ENCODE measurements at regions not wholly inside any gene's neighbourhood (a gene's known extent, or its start where the extent isn't known, plus 50 kb on each side); places are given as distances from the start of the nearest gene placed in this dataset.

GRCh38 chr3:106794442-106794841 is 582.8 kb upstream of the CCDC54 start:
- Histone ChIP-seq H3K27me3 (ENCODE audit: low read depth) (no peaks in the 10 kb centered on the region), H3K27ac (replicated peaks) (no peak overlapping the region)
- DNase-seq, result no peak

DNA sequence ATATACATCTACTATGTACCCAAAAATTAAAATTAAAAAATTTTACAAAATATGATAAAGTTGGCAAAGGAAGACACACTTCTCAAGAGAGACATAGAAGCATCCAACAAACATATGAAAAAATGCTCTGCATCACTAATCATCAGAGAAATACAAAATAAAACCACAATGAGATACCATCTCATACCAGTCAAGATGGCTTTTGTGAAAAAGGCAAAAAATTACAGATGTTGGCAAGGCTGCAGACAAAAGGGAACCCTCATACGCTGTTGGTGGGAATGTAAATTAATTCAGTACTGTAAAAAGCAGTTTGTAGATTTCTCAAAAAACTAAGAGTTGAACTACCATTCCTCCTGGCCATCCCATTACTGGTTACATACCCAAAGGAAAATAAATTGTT is 581.7 kb upstream of the CCDC54 start:
- H3K9me3 ChIP-seq (replicated peaks), result peaks cover 4% of the 10 kb centered on the region
- intact Hi-C loops (cut with micrococcal nuclease), result no loop called here
- H3K27ac ChIP-seq (replicated peaks), result no peak overlapping the region
- TF ChIP-seq CTCF (IDR thresholded peaks at IDR 0.05; ENCODE audit: borderline replicate concordance), result no peak
- H3K4me1 ChIP-seq, result no peaks in the 10 kb centered on the region
- no peaks in the 10 kb centered on the region for H3K27me3 ChIP-seq (ENCODE audit: low read depth)
- no peak for DNase-seq
- H3K36me3 ChIP-seq, result no peaks in the 10 kb centered on the region
- H3K4me3 ChIP-seq, result no peak overlapping the region

More at GRCh38 chr3:106794442-106794841, 582.8 kb upstream of the CCDC54 start:
- intact Hi-C loops (cut with micrococcal nuclease), result no loop called here
- Histone ChIP-seq H3K4me1 (no peaks in the 10 kb centered on the region), H3K36me3 (no peaks in the 10 kb centered on the region), H3K4me3 (no peak overlapping the region), H3K9me3 (replicated peaks) (peaks cover 4% of the 10 kb centered on the region)
- TF ChIP-seq CTCF (IDR thresholded peaks at IDR 0.05; ENCODE audit: borderline replicate concordance), result no peak

DNA sequence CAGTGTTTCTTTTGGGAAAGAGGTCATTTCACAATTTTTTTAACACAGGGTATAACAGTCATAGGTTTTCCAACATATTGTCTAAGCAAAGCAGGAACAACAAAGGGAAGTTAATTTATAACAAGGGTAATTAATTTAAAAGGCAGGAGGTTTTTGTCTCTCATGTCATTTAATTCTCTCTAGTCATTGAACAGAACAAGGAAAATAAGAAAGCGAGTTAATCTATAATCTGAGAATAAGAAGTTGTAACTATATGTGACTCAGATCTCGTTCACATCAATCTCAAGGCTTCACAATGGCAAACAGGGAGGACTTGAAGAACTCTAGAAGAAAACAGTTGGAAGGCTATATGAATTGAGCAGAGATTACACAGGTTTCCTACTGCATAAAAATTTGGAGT is 579.8 kb upstream of the CCDC54 start:
- Histone ChIP-seq H3K36me3 (no peaks in the 10 kb centered on the region), H3K9me3 (replicated peaks) (peaks cover 4% of the 10 kb centered on the region), H3K4me1 (no peaks in the 10 kb centered on the region), H3K27ac (replicated peaks) (no peak overlapping the region), H3K27me3 (ENCODE audit: low read depth) (no peaks in the 10 kb centered on the region), H3K4me3 (no peak overlapping the region)
- intact Hi-C loops (cut with micrococcal nuclease), result no loop called here
- no peak for DNase-seq
- TF ChIP-seq CTCF (IDR thresholded peaks at IDR 0.05; ENCODE audit: borderline replicate concordance), result no peak

- H3K4me1 ChIP-seq, result peaks cover 14% of the 10 kb centered on the region
- H3K27ac ChIP-seq (replicated peaks), result no peak overlapping the region
- DNase-seq, result no peak
- intact Hi-C loops (cut with micrococcal nuclease), result no loop called here
- no peak overlapping the region for H3K4me3 ChIP-seq
- H3K27me3 ChIP-seq (ENCODE audit: low read depth), result no peaks in the 10 kb centered on the region
- TF ChIP-seq CTCF (IDR thresholded peaks at IDR 0.05; ENCODE audit: borderline replicate concordance), result no peak
- no peaks in the 10 kb centered on the region for H3K9me3 ChIP-seq (replicated peaks)
- H3K36me3 ChIP-seq, result no peaks in the 10 kb centered on the region
Measured at GRCh38 chr3:106805625-106806024, 571.6 kb upstream of the CCDC54 start.

DNA sequence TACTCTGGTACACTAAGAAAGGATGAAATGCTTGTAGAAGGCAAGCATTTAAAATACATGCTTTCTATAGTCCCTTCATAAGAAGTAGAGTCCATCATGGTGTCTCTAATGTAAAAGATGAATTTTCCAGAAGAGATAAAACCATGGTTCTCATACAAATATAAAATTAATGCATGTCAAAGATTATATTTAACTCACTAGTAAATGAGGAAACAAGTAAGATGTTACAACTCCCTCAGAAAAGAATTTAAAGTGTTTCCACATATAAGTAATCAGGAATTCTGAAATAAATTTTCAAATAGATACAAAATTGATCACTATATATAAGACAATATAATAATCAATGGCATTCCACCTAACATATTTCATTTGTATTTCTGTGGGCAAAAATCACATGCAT is 570.3 kb upstream of the CCDC54 start:
- intact Hi-C loops (cut with micrococcal nuclease), result no loop called here
- DNase-seq, result no peak
- H3K4me3 ChIP-seq, result no peak overlapping the region
- no peaks in the 10 kb centered on the region for H3K9me3 ChIP-seq (replicated peaks)
- no peak overlapping the region for H3K27ac ChIP-seq (replicated peaks)
- TF ChIP-seq CTCF (IDR thresholded peaks at IDR 0.05; ENCODE audit: borderline replicate concordance), result no peak
- H3K27me3 ChIP-seq (ENCODE audit: low read depth), result no peaks in the 10 kb centered on the region
- H3K4me1 ChIP-seq, result peaks cover 21% of the 10 kb centered on the region
- H3K36me3 ChIP-seq, result no peaks in the 10 kb centered on the region

GRCh38 chr3:106809041-106809440 is 568.2 kb upstream of the CCDC54 start:
- H3K27ac ChIP-seq (replicated peaks), result no peak overlapping the region
- H3K9me3 ChIP-seq (replicated peaks), result no peaks in the 10 kb centered on the region
- no peaks in the 10 kb centered on the region for H3K27me3 ChIP-seq (ENCODE audit: low read depth)
- no peak for DNase-seq
- peaks cover 23% of the 10 kb centered on the region for H3K4me1 ChIP-seq
- no peak overlapping the region for H3K4me3 ChIP-seq
- H3K36me3 ChIP-seq, result no peaks in the 10 kb centered on the region
- TF ChIP-seq CTCF (IDR thresholded peaks at IDR 0.05; ENCODE audit: borderline replicate concordance), result no peak
- intact Hi-C loops (cut with micrococcal nuclease), result no loop called here
